Esophagus muscularis mucosa (tissue), 4 donors: ENCODE measurements at regions not wholly inside any gene's neighbourhood (a gene's known extent, or its start where the extent isn't known, plus 50 kb on each side); places are given as distances from the start of the nearest gene placed in this dataset.

Source experiments
- DNase-seq: peaks from one replicate; pipeline ENCODE4 v3.0.0-alpha.2; 2017; ENCODE audit errors: extremely low spot score
- H3K27ac ChIP-seq, 4 donors: fragments of 200-600 bp; sonication (generic); replicated peaks in 1 of 4; 1 replicate in 3 of 4; 2 replicates in 1 of 4; pipeline ENCODE4 v1.5.1; 2016 to 2019; ENCODE audit warnings: mild to moderate bottlenecking in 1 of 4
- H3K27me3 ChIP-seq, 4 donors: fragments of 200-600 bp; sonication (generic); one replicate each; pipeline versions ENCODE4 v1.5.1 to v1.6.0; 2016 to 2019
- H3K36me3 ChIP-seq, 4 donors: fragments of 200-600 bp; sonication (generic); one replicate each; pipeline ENCODE4 v1.5.1; 2016 to 2019
- H3K4me1 ChIP-seq, 4 donors: fragments of 200-600 bp; sonication (generic); one replicate each; pipeline ENCODE4 v1.5.1; 2016 to 2019
- H3K4me3 ChIP-seq, 4 donors: fragments of 200-600 bp; sonication (generic); 1 replicate in 2 of 4; 2 replicates in 2 of 4; pipeline ENCODE4 v1.5.1; 2016 to 2019; ENCODE audit warnings: mild to moderate bottlenecking in 4 of 4, moderate library complexity in 1 of 4
- H3K9me3 ChIP-seq, 4 donors: fragments of 200-600 bp; sonication (generic); 1 replicate in 3 of 4; 2 replicates in 1 of 4; pipeline ENCODE4 v1.5.1; 2016 to 2019
- EP300 ChIP-seq: sonication (generic); formaldehyde crosslinking; IDR thresholded peaks from one replicate; pipeline ENCODE4 v1.6.1; 2017; ENCODE audit warnings: antibody characterized with exemption
- POLR2A ChIP-seq: fragments of 450-650 bp; IDR thresholded peaks from one replicate; pipeline ENCODE4 v1.6.1; 2017; ENCODE audit warnings: antibody characterized with exemption, moderate library complexity, mild to moderate bottlenecking, low read depth
- POLR2AphosphoS5 ChIP-seq, 2 donors: sonication (generic); formaldehyde crosslinking; IDR thresholded peaks; one replicate each; pipeline ENCODE4 v1.6.1; 2017; ENCODE audit warnings: antibody characterized with exemption in 2 of 2
- WGBS: methylation state at CpG from one replicate; pipeline ENCODE4 v1.1.5; 2018; 5-methylcytosine and 5-hydroxymethylcytosine counted together
- intact Hi-C: fragments of 100-400 bp; cut with DNase I; formaldehyde crosslinking; loops from one replicate; pipeline ENCODE4 v1.15.1; 2023
- TF ChIP-seq, protein P1 (sequence below), 3 experiments: fragments of 200-600 bp in 2 of 3; fragments of 450-650 bp in 1 of 3; sonication (generic) in 2 of 3; IDR thresholded peaks; one replicate each; pipeline ENCODE4 v1.5.1; 2017 to 2019; ENCODE audit warnings: antibody characterized with exemption in 3 of 3, mild to moderate bottlenecking in 2 of 3, moderate library complexity in 1 of 3

- no peak for DNase-seq
- Histone ChIP-seq H3K27me3 (peaks cover 0 to 26% (median 0%) of the 10 kb centered on the region in 4 donors), H3K9me3 (peaks cover 0 to 20% (median 15%) of the 10 kb centered on the region in 4 donors), H3K36me3 (no peaks in the 10 kb centered on the region), H3K4me1 (no peaks in the 10 kb centered on the region), H3K27ac (no peak overlapping the region), H3K4me3 (no peak overlapping the region)
- TF ChIP-seq EP300: no peak
- TF ChIP-seq, protein P1, sequence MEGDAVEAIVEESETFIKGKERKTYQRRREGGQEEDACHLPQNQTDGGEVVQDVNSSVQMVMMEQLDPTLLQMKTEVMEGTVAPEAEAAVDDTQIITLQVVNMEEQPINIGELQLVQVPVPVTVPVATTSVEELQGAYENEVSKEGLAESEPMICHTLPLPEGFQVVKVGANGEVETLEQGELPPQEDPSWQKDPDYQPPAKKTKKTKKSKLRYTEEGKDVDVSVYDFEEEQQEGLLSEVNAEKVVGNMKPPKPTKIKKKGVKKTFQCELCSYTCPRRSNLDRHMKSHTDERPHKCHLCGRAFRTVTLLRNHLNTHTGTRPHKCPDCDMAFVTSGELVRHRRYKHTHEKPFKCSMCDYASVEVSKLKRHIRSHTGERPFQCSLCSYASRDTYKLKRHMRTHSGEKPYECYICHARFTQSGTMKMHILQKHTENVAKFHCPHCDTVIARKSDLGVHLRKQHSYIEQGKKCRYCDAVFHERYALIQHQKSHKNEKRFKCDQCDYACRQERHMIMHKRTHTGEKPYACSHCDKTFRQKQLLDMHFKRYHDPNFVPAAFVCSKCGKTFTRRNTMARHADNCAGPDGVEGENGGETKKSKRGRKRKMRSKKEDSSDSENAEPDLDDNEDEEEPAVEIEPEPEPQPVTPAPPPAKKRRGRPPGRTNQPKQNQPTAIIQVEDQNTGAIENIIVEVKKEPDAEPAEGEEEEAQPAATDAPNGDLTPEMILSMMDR (IDR thresholded peaks at IDR 0.05): no peak
- no peak for TF ChIP-seq POLR2A
- no peak for TF ChIP-seq POLR2AphosphoS5 (IDR thresholded peaks at IDR 0.05)
- 64% methylated on average over 27 of the region's 36 CpGs for WGBS
- intact Hi-C loops: no loop called here
Measured at GRCh38 chr21:43290421-43291346, 121.9 kb downstream of the CRYAA start.

- Histone ChIP-seq H3K27me3 (peaks cover 0 to 26% (median 0%) of the 10 kb centered on the region in 4 donors), H3K27ac (no peak overlapping the region), H3K9me3 (peaks cover 0 to 13% (median 9%) of the 10 kb centered on the region in 4 donors), H3K36me3 (no peaks in the 10 kb centered on the region), H3K4me3 (no peak overlapping the region), H3K4me1 (no peaks in the 10 kb centered on the region)
- no peak for DNase-seq
- intact Hi-C loops: no loop called here
- WGBS: 70% methylated on average over 2 of the region's 6 CpGs
- no peak for TF ChIP-seq POLR2A
- TF ChIP-seq, protein P1 (IDR thresholded peaks at IDR 0.05): no peak
- TF ChIP-seq EP300: no peak
- no peak for TF ChIP-seq POLR2AphosphoS5 (IDR thresholded peaks at IDR 0.05)
Measured at GRCh38 chr21:43289966-43290365, 121.2 kb downstream of the CRYAA start.

DNA sequence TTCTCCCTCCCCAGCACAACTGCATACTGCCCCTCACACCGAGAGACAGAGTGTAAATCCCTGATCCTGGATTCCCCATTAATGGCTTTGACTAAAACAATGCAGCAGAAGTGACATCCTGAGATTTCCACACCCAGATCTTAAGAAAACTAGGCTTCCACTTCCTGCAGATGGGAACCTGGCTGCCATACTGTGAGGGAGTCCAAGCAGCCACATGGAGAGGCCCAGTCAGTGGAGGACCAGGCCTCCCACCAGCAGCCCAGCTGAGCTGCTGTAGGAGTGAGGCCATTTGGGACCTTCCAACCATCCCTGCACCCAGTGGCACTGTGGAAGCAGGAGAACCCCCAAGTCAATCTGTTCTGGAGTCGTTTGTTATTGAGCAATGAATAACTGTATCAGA, 120.6 kb downstream of the CRYAA start:
- DNase-seq: no peak
- Histone ChIP-seq H3K9me3 (peaks cover 0 to 13% (median 9%) of the 10 kb centered on the region in 4 donors), H3K4me3 (no peak overlapping the region), H3K36me3 (no peaks in the 10 kb centered on the region), H3K27me3 (peaks cover 0 to 26% (median 0%) of the 10 kb centered on the region in 4 donors), H3K27ac (no peak overlapping the region), H3K4me1 (no peaks in the 10 kb centered on the region)
- WGBS: 92% methylated on average over 1 of the region's 2 CpGs
- intact Hi-C loops: no loop called here
- TF ChIP-seq, protein P1 (IDR thresholded peaks at IDR 0.05): no peak
- TF ChIP-seq POLR2AphosphoS5 (IDR thresholded peaks at IDR 0.05) (no peak), POLR2A (no peak), EP300 (no peak)

GRCh38 chr21:43287795-43288755, 119.3 kb downstream of the CRYAA start:
- Histone ChIP-seq H3K36me3 (no peaks in the 10 kb centered on the region), H3K9me3 (peaks cover 0 to 13% (median 9%) of the 10 kb centered on the region in 4 donors), H3K4me3 (no peak overlapping the region), H3K27me3 (peaks cover 0 to 25% (median 0%) of the 10 kb centered on the region in 4 donors), H3K27ac (no peak overlapping the region), H3K4me1 (no peaks in the 10 kb centered on the region)
- TF ChIP-seq, protein P1 (IDR thresholded peaks at IDR 0.05): no peak
- TF ChIP-seq POLR2A (no peak), POLR2AphosphoS5 (IDR thresholded peaks at IDR 0.05) (no peak), EP300 (no peak)
- 83% methylated on average over 22 of the region's 22 CpGs for WGBS
- no peak for DNase-seq
- intact Hi-C loops: no loop called here
